Gastrocnemius medialis (tissue), 4 donors: ENCODE measurements at regions not wholly inside any gene's neighbourhood (a gene's known extent, or its start where the extent isn't known, plus 50 kb on each side); places are given as distances from the start of the nearest gene placed in this dataset.

Source experiments
- ATAC-seq, 2 donors: fragments of 150-250 bp; one replicate each; pipeline ENCODE4 v1.9.1; 2016
- DNase-seq, 2 donors: peaks; one replicate each; pipeline ENCODE4 v3.0.0-alpha.2; 2019
- H3K27ac ChIP-seq, 4 donors: fragments of 200-600 bp; sonication (generic); 1 replicate in 1 of 4; 2 replicates in 3 of 4; pipeline ENCODE4 v1.5.1; 2016 to 2018; ENCODE audit warnings: mild to moderate bottlenecking in 2 of 4, moderate library complexity in 1 of 4
- H3K27me3 ChIP-seq, 3 donors: fragments of 200-600 bp; sonication (generic) in 2 of 3; 1 replicate in 1 of 3; 2 replicates in 2 of 3; pipeline versions ENCODE4 v1.5.1 to v1.6.0; 2016 to 2019; ENCODE audit warnings: mild to moderate bottlenecking in 1 of 3, moderate library complexity in 1 of 3
- H3K36me3 ChIP-seq, 2 donors: fragments of 200-600 bp; sonication (generic) in 1 of 2; one replicate each; pipeline ENCODE4 v1.5.1; 2017 to 2018
- H3K4me1 ChIP-seq, 2 donors: fragments of 200-600 bp; sonication (generic) in 1 of 2; one replicate each; pipeline ENCODE4 v1.5.1; 2016 to 2017; ENCODE audit warnings: mild to moderate bottlenecking in 2 of 2
- H3K4me3 ChIP-seq, 4 donors: fragments of 200-600 bp; sonication (generic) in 3 of 4; 1 replicate in 1 of 4; 2 replicates in 3 of 4; pipeline ENCODE4 v1.5.1; 2016 to 2019; ENCODE audit warnings: mild to moderate bottlenecking in 2 of 4
- H3K9me3 ChIP-seq, 3 donors: fragments of 200-600 bp; sonication (generic) in 2 of 3; 1 replicate in 1 of 3; 2 replicates in 2 of 3; pipeline ENCODE4 v1.5.1; 2016 to 2019
- POLR2A ChIP-seq, 2 donors: fragments of 450-650 bp; IDR thresholded peaks; one replicate each; pipeline ENCODE4 v1.6.1; 2017; ENCODE audit warnings: antibody characterized with exemption in 2 of 2, mild to moderate bottlenecking in 2 of 2, moderate library complexity in 2 of 2
- in situ Hi-C, 4 donors: fragments of 200-750 bp; cut with MboI; loops; one replicate each; pipeline versions ENCODE4 v1.15.0 to v1.8.0; 2017; ENCODE audit warnings: low sequenced_read_pairs in 4 of 4
- intact Hi-C: fragments of 100-400 bp; cut with DNase I; formaldehyde crosslinking; loops from one replicate; pipeline ENCODE4 v1.15.1; 2023; ENCODE audit warnings: low total_unique reads
- TF ChIP-seq, protein P1 (sequence below), 5 experiments: fragments of 450-650 bp in 3 of 5; fragments of 200-600 bp in 2 of 5; sonication (generic) in 2 of 5; IDR thresholded peaks in 4 of 5; conservative IDR thresholded peaks in 1 of 5; 1 replicate in 4 of 5; 2 replicates in 1 of 5; pipeline ENCODE4 v1.5.1; 2016 to 2019; ENCODE audit warnings: antibody characterized with exemption in 5 of 5, mild to moderate bottlenecking in 3 of 5, moderate library complexity in 3 of 5

- TF ChIP-seq, protein P1, sequence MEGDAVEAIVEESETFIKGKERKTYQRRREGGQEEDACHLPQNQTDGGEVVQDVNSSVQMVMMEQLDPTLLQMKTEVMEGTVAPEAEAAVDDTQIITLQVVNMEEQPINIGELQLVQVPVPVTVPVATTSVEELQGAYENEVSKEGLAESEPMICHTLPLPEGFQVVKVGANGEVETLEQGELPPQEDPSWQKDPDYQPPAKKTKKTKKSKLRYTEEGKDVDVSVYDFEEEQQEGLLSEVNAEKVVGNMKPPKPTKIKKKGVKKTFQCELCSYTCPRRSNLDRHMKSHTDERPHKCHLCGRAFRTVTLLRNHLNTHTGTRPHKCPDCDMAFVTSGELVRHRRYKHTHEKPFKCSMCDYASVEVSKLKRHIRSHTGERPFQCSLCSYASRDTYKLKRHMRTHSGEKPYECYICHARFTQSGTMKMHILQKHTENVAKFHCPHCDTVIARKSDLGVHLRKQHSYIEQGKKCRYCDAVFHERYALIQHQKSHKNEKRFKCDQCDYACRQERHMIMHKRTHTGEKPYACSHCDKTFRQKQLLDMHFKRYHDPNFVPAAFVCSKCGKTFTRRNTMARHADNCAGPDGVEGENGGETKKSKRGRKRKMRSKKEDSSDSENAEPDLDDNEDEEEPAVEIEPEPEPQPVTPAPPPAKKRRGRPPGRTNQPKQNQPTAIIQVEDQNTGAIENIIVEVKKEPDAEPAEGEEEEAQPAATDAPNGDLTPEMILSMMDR (IDR thresholded peaks at IDR 0.05 in 4 of 5, conservative IDR thresholded peaks at IDR 0.05 in 1 of 5), result no peak
- no peak for TF ChIP-seq POLR2A (IDR thresholded peaks at IDR 0.05)
- no peaks in the 10 kb centered on the region for H3K27me3 ChIP-seq
- DNase-seq, result no peak
- H3K4me1 ChIP-seq, result no peaks in the 10 kb centered on the region
- no peaks in the 10 kb centered on the region for H3K9me3 ChIP-seq
- H3K36me3 ChIP-seq, result no peaks in the 10 kb centered on the region
- in situ Hi-C loops (loop anchor here in 1 of 4 donors (25.0 kb wide), 1 partner anchor 110 kb away; no protein-coding TSS in a partner anchor), intact Hi-C loops (no loop called here)
- no peak for ATAC-seq
- H3K27ac ChIP-seq, result no peak overlapping the region
- no peak overlapping the region for H3K4me3 ChIP-seq
Measured at GRCh38 chr4:43547561-43547960, 655.0 kb downstream of the GRXCR1 start.

DNA sequence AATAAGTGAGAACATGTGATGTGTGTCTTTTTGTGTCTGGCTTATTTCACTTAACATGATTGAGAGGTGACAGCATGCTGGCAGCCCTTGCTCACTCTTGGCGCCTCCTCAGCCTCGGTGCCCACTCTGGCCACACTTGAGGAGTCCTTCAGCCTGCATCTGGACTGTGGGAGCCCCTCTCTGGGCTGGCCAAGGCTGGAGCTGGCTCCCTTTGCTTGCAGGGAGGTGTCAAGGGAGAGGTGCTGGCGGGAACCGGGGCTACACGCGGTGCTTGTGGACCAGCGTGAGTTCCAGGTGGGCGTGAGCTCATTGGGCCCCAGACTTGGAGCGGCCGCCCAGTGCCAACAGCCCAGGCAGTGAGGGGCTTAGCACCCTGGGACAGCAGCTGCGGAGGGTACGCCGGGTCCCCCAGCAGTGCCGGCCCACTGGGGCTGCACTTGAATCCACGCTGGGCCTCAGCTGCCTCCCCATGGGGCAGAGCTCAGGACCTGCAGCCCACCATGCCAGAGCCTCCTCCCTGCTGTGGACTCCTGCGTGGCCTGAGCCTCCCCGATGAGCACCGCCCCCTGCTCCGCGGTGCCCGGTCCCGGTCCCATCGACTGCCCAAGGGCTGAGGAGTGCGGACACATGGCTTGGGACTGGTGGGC lies 658.6 kb downstream of the GRXCR1 start:
- Histone ChIP-seq H3K4me1 (no peaks in the 10 kb centered on the region), H3K4me3 (no peak overlapping the region), H3K9me3 (no peaks in the 10 kb centered on the region), H3K27ac (no peak overlapping the region), H3K36me3 (no peaks in the 10 kb centered on the region), H3K27me3 (no peaks in the 10 kb centered on the region)
- in situ Hi-C loops (no loop called here), intact Hi-C loops (no loop called here)
- no peak for TF ChIP-seq POLR2A (IDR thresholded peaks at IDR 0.05)
- TF ChIP-seq, protein P1 (IDR thresholded peaks at IDR 0.05 in 4 of 5, conservative IDR thresholded peaks at IDR 0.05 in 1 of 5), result no peak
- no peak for DNase-seq
- ATAC-seq, result no peak

GRCh38 chr4:43556262-43556661 lies 663.7 kb downstream of the GRXCR1 start:
- Histone ChIP-seq H3K9me3 (no peaks in the 10 kb centered on the region), H3K27ac (no peak overlapping the region), H3K36me3 (no peaks in the 10 kb centered on the region), H3K27me3 (no peaks in the 10 kb centered on the region), H3K4me3 (no peak overlapping the region), H3K4me1 (no peaks in the 10 kb centered on the region)
- ATAC-seq, result no peak
- DNase-seq, result no peak
- in situ Hi-C loops, result no loop called here
- TF ChIP-seq, protein P1 (IDR thresholded peaks at IDR 0.05 in 4 of 5, conservative IDR thresholded peaks at IDR 0.05 in 1 of 5), result no peak
- no peak for TF ChIP-seq POLR2A (IDR thresholded peaks at IDR 0.05)
- intact Hi-C loops, result no loop called here

DNA sequence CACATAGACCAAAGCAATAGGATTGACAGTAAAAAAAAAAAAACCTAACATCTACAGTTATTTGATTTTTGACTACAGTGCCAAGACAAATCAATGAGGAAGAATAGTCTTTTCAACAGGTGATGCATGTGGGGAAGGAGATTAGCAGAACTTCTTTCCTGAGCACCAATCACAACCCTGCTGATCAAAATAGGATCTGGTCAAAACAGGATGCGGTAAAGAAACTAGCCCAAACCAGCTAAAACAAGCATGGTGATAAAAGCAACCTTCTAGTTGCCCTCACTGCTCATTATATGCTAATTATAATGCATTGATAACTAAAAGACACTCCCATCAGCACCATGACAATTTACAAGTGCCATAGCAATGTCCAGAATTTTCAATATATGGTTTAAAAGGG lies 667.5 kb downstream of the GRXCR1 start:
- ATAC-seq, result no peak
- TF ChIP-seq, protein P1 (IDR thresholded peaks at IDR 0.05 in 4 of 5, conservative IDR thresholded peaks at IDR 0.05 in 1 of 5), result no peak
- TF ChIP-seq POLR2A (IDR thresholded peaks at IDR 0.05), result no peak
- H3K36me3 ChIP-seq, result no peaks in the 10 kb centered on the region
- H3K27ac ChIP-seq, result no peak overlapping the region
- H3K4me1 ChIP-seq, result no peaks in the 10 kb centered on the region
- DNase-seq, result no peak
- no peak overlapping the region for H3K4me3 ChIP-seq
- H3K27me3 ChIP-seq, result no peaks in the 10 kb centered on the region
- in situ Hi-C loops (no loop called here), intact Hi-C loops (no loop called here)
- no peaks in the 10 kb centered on the region for H3K9me3 ChIP-seq

DNA sequence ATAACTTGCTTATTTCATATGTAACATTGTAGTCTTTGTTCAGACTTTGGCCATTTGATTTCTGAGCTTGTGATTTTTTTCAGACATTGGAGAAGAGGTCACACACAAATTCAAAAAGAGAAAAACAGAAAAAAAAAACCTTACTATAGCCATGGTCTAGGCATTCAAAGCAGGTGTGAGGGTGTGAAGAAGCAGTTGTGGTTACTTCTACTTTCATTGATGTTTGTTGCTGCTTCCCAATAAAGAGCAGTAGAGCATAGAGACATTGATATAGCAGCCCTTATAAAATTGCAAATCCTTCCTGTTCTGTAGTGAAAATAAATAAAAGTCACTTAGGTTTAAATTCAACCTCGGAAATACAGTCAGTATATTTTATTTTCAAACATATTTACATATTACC lies 671.6 kb downstream of the GRXCR1 start:
- Histone ChIP-seq H3K9me3 (no peaks in the 10 kb centered on the region), H3K27me3 (no peaks in the 10 kb centered on the region), H3K4me1 (no peaks in the 10 kb centered on the region), H3K27ac (no peak overlapping the region), H3K4me3 (no peak overlapping the region), H3K36me3 (no peaks in the 10 kb centered on the region)
- intact Hi-C loops, result no loop called here
- in situ Hi-C loops, result no loop called here
- TF ChIP-seq, protein P1 (IDR thresholded peaks at IDR 0.05 in 4 of 5, conservative IDR thresholded peaks at IDR 0.05 in 1 of 5), result no peak
- TF ChIP-seq POLR2A (IDR thresholded peaks at IDR 0.05), result no peak
- DNase-seq (no peak), ATAC-seq (no peak)
